MCF 10A (cell line): ENCODE measurements at regions not wholly inside any gene's neighbourhood (a gene's known extent, or its start where the extent isn't known, plus 50 kb on each side); places are given as distances from the start of the nearest gene placed in this dataset.
A peak's percentile ranks its signal among the peaks of the same experiment; 100 is the strongest.

Source experiments
- BruUV-seq: library from RNA; stranded (reverse); fragments of 400-500 nt; replicated peaks from 2 replicates; lab custom pipeline; 2021; lab: Mats Ljungman, UMichigan
- CTCF ChIA-PET: fragments of 300-600 bp; sonication (Branson Sonifier 250); formaldehyde crosslinking; extraction: SDS; loops from one replicate; lab custom pipeline; 2021; ENCODE audit warnings: antibody characterized with exemption, inconsistent platforms; lab: Yijun Ruan, JAX
- POLR2A ChIA-PET: fragments of 300-600, 350-650 bp; sonication (Branson Sonifier 250); formaldehyde crosslinking; extraction: SDS; loops from one replicate; lab custom pipeline; 2020; ENCODE audit warnings: antibody characterized with exemption, inconsistent platforms; lab: Yijun Ruan, JAX
- DNase-seq: peaks from one replicate; pipeline ENCODE4 v3.0.0-alpha.2; 2018; ENCODE audit not compliant: unreplicated experiment
- H3K27ac Mint-ChIP-seq: one replicate; pipeline ENCODE4 v1.8.0; 2022; ENCODE audit warnings: mild to moderate bottlenecking, low read depth, mixed read lengths; ENCODE audit not compliant: unreplicated experiment
- H3K27me3 Mint-ChIP-seq: one replicate; pipeline ENCODE4 v1.8.0; 2022; ENCODE audit warnings: mixed read lengths; ENCODE audit not compliant: insufficient read depth, unreplicated experiment
- H3K36me3 Mint-ChIP-seq: one replicate; pipeline ENCODE4 v1.8.0; 2022; ENCODE audit warnings: mild to moderate bottlenecking, moderate library complexity, mixed read lengths; ENCODE audit not compliant: insufficient read depth, unreplicated experiment
- H3K4me1 Mint-ChIP-seq: one replicate; pipeline ENCODE4 v1.8.0; 2022; ENCODE audit warnings: mixed read lengths; ENCODE audit not compliant: insufficient read depth, unreplicated experiment
- H3K4me3 Mint-ChIP-seq: one replicate; pipeline ENCODE4 v1.8.0; 2022; ENCODE audit warnings: mild to moderate bottlenecking, moderate library complexity, mixed read lengths; ENCODE audit not compliant: unreplicated experiment
- H3K9me3 Mint-ChIP-seq: one replicate; pipeline ENCODE4 v1.8.0; 2022; ENCODE audit warnings: mixed read lengths; ENCODE audit not compliant: unreplicated experiment
- CTCF ChIP-seq: fragments of 200-600 bp; IDR thresholded peaks from one replicate; pipeline ENCODE4 v1.8.0; 2022; ENCODE audit warnings: antibody characterized with exemption, mild to moderate bottlenecking; ENCODE audit not compliant: unreplicated experiment
- intact Hi-C: fragments of 100-400 bp; cut with micrococcal nuclease; formaldehyde crosslinking; loops from 2 replicates; pipeline ENCODE4 v1.14.1; 2022

DNA sequence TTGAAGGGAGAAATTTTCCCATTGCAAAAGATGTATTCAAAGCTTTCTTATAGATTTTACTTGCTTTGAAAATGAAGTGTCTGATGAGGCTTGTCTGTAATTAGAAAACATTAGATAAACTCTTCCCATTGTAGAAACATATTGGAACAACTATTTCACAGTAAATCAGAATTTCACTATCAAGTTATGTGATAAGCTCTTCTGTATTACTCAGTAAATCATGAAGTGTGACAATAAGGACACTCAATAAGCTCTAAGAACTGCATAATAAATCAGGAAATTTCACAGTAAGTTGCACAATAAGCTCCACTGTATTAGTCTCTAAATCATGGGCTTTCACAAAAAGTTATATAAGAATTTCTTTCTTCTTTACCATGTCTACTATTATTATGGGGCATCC is 1546.6 kb downstream of the SLITRK5 start:
- DNase-seq, result no peak
- peaks cover 7% of the 10 kb centered on the region for H3K9me3 Mint-ChIP-seq
- no peaks in the 10 kb centered on the region for H3K27me3 Mint-ChIP-seq
- no peak for TF ChIP-seq CTCF
- POLR2A ChIA-PET, result interaction anchor here (0.5 kb wide), 1 partner anchor 860 kb away, joined by 4 read pairs; no protein-coding TSS in a partner anchor
- intact Hi-C loops, result no loop called here
- no peaks in the 10 kb centered on the region for H3K36me3 Mint-ChIP-seq
- no peak overlapping the region for H3K27ac Mint-ChIP-seq
- H3K4me1 Mint-ChIP-seq, result no peaks in the 10 kb centered on the region
- H3K4me3 Mint-ChIP-seq, result no peak overlapping the region
- CTCF ChIA-PET, result no interaction called here
- BruUV-seq, result no TSS peak

- H3K4me1 Mint-ChIP-seq, result no peaks in the 10 kb centered on the region
- no peak for TF ChIP-seq CTCF
- H3K27me3 Mint-ChIP-seq, result no peaks in the 10 kb centered on the region
- intact Hi-C loops, result no loop called here
- no peak for DNase-seq
- no TSS peak for BruUV-seq
- H3K27ac Mint-ChIP-seq, result no peak overlapping the region
- peaks cover 7% of the 10 kb centered on the region for H3K9me3 Mint-ChIP-seq
- ChIA-PET CTCF (no interaction called here), POLR2A (no interaction called here)
- no peak overlapping the region for H3K4me3 Mint-ChIP-seq
- no peaks in the 10 kb centered on the region for H3K36me3 Mint-ChIP-seq
Measured at GRCh38 chr13:89221557-89222158, 1550.5 kb downstream of the SLITRK5 start.

GRCh38 chr13:89227356-89227755 is 1556.2 kb downstream of the SLITRK5 start:
- Mint-ChIP-seq H3K27ac (peak overlapping the region; percentile 59), H3K4me1 (peaks cover 8% of the 10 kb centered on the region), H3K9me3 (no peaks in the 10 kb centered on the region), H3K36me3 (no peaks in the 10 kb centered on the region), H3K4me3 (no peak overlapping the region), H3K27me3 (no peaks in the 10 kb centered on the region)
- peak; percentile 12 for DNase-seq
- CTCF ChIA-PET, result no interaction called here
- BruUV-seq, result no TSS peak
- intact Hi-C loops, result no loop called here
- no peak for TF ChIP-seq CTCF
- POLR2A ChIA-PET, result no interaction called here

DNA sequence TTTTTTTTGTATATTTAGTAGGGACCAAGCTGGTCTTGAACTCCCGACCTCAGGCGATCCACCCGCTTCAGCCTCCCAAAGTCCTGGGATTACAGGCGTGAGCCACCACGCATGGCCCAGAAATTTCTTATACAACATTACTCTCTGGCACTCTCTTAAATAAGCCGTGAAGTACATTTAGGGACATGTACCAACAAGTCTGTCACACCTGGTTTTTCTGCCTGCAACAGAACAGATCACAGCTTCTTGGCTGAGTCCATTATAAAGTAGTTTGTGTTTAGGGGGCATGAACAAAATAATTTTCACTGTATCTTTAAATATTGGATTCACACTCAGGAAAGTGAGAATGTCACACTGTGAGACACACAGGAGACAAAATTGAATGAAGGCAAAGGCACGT is 1567.3 kb downstream of the SLITRK5 start:
- intact Hi-C loops, result no loop called here
- CTCF ChIA-PET, result interaction anchor here (0.6 kb wide), 1 partner anchor 38 kb away, joined by 3 read pairs; no protein-coding TSS in a partner anchor
- no peak for DNase-seq
- Mint-ChIP-seq H3K27ac (peak overlapping the region; percentile 68), H3K9me3 (peaks cover 7% of the 10 kb centered on the region), H3K27me3 (no peaks in the 10 kb centered on the region), H3K4me3 (no peak overlapping the region), H3K4me1 (peaks cover 6% of the 10 kb centered on the region), H3K36me3 (no peaks in the 10 kb centered on the region)
- BruUV-seq, result no TSS peak
- TF ChIP-seq CTCF, result no peak
- POLR2A ChIA-PET, result no interaction called here
